ENCODE measurements at regions not wholly inside any gene's neighbourhood (a gene's known extent, or its start where the extent isn't known, plus 50 kb on each side); places are given as distances from the start of the nearest gene placed in this dataset.

DNA sequence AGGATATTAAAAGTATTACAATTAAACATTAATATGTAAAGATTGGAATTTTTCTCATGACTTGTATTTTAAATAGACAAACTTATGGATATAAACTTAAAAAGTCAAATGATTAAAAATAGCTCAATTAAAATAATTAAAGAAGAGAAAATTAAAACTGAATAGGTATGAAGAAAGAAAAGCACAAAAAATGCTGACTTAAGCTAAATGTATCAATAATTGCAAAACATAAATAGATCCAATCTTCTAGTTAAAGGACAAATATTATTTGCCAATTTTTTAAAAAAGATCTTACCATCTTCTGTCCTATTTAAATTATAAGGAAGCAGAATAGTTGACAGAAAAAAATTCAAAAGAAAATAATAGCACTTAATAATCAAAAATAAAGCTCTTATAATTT, 646.3 kb upstream of the ANKRD30A start:
- TF ChIP-seq, protein P1, sequence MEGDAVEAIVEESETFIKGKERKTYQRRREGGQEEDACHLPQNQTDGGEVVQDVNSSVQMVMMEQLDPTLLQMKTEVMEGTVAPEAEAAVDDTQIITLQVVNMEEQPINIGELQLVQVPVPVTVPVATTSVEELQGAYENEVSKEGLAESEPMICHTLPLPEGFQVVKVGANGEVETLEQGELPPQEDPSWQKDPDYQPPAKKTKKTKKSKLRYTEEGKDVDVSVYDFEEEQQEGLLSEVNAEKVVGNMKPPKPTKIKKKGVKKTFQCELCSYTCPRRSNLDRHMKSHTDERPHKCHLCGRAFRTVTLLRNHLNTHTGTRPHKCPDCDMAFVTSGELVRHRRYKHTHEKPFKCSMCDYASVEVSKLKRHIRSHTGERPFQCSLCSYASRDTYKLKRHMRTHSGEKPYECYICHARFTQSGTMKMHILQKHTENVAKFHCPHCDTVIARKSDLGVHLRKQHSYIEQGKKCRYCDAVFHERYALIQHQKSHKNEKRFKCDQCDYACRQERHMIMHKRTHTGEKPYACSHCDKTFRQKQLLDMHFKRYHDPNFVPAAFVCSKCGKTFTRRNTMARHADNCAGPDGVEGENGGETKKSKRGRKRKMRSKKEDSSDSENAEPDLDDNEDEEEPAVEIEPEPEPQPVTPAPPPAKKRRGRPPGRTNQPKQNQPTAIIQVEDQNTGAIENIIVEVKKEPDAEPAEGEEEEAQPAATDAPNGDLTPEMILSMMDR (conservative IDR thresholded peaks at IDR 0.05): no peak
- no peak for TF ChIP-seq EZH2 (IDR thresholded peaks at IDR 0.05; ENCODE audit: low read depth)
